SU-DHL-6 (cell line): ENCODE measurements at regions not wholly inside any gene's neighbourhood (a gene's known extent, or its start where the extent isn't known, plus 50 kb on each side); places are given as distances from the start of the nearest gene placed in this dataset.

ENCODE experiments used
- EZH2phosphoT487 ChIP-seq: fragments of 200-600 bp; sonication (generic), shearing (Covaris generic); conservative IDR thresholded peaks from 2 replicates; pipeline ENCODE4 v1.6.1; 2018; ENCODE audit warnings: mild to moderate bottlenecking, antibody characterized with exemption, low read length, moderate library complexity, mixed read lengths
- TF ChIP-seq, protein P1 (sequence below): fragments of 200-600 bp; sonication (generic); IDR thresholded peaks from one replicate; pipeline ENCODE4 v1.5.1; 2017; ENCODE audit warnings: antibody characterized with exemption, mild to moderate bottlenecking, low read length, moderate library complexity; ENCODE audit not compliant: insufficient read depth, poor library complexity, severe bottlenecking

DNA sequence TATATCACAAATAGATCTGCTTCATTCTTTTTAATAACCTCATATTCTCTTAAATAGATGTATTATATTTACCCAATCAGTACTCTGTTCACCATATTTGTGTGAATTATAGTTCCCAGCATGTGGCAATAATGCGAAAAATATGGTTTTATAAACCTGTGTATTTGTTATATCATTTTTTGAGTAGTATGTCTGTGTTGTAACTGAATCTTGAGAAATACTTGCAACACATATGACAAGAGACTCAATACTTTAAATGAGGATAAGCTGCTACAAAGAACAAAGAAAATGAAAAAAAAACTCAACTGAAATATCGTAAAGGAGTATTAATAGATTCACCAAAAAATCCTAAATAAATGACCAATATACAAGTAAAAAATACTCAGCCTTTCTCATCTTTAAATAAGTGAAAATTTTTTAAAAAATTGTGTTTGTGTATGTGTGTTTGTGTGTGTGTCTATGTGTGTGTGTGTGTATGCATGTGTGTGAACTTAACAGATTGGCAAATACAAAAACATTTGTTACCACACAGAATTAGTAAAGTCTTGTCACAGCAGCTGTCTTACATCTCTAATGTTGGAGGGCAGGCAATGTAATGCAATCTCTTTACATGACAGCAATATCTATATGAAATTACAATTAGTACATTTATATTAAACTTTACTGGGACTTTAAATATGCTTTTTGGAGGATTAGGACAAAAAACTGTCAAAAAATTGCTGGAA is 441.9 kb upstream of the MGAT4C start:
- TF ChIP-seq, protein P1, sequence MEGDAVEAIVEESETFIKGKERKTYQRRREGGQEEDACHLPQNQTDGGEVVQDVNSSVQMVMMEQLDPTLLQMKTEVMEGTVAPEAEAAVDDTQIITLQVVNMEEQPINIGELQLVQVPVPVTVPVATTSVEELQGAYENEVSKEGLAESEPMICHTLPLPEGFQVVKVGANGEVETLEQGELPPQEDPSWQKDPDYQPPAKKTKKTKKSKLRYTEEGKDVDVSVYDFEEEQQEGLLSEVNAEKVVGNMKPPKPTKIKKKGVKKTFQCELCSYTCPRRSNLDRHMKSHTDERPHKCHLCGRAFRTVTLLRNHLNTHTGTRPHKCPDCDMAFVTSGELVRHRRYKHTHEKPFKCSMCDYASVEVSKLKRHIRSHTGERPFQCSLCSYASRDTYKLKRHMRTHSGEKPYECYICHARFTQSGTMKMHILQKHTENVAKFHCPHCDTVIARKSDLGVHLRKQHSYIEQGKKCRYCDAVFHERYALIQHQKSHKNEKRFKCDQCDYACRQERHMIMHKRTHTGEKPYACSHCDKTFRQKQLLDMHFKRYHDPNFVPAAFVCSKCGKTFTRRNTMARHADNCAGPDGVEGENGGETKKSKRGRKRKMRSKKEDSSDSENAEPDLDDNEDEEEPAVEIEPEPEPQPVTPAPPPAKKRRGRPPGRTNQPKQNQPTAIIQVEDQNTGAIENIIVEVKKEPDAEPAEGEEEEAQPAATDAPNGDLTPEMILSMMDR, result no peak
- TF ChIP-seq EZH2phosphoT487, result no peak
